IPS-18c (cell line): ENCODE measurements at regions not wholly inside any gene's neighbourhood (a gene's known extent, or its start where the extent isn't known, plus 50 kb on each side); places are given as distances from the start of the nearest gene placed in this dataset.

Source experiments
- H3K4me3 ChIP-seq: 2 replicates; pipeline ENCODE4 v1.7.0; 2013; ENCODE audit warnings: low read depth, mild to moderate bottlenecking, low read length, moderate library complexity; ENCODE audit not compliant: insufficient read depth
- H3K9me3 ChIP-seq: one replicate; pipeline ENCODE4 v1.6.1; 2013; ENCODE audit warnings: mild to moderate bottlenecking, low read length, moderate library complexity; ENCODE audit not compliant: control insufficient read depth, insufficient read depth

GRCh38 chr2:64760128-64760527 lies 106.4 kb upstream of the SERTAD2 start:
- H3K9me3 ChIP-seq = no peaks in the 10 kb centered on the region
- H3K4me3 ChIP-seq = no peak overlapping the region

DNA sequence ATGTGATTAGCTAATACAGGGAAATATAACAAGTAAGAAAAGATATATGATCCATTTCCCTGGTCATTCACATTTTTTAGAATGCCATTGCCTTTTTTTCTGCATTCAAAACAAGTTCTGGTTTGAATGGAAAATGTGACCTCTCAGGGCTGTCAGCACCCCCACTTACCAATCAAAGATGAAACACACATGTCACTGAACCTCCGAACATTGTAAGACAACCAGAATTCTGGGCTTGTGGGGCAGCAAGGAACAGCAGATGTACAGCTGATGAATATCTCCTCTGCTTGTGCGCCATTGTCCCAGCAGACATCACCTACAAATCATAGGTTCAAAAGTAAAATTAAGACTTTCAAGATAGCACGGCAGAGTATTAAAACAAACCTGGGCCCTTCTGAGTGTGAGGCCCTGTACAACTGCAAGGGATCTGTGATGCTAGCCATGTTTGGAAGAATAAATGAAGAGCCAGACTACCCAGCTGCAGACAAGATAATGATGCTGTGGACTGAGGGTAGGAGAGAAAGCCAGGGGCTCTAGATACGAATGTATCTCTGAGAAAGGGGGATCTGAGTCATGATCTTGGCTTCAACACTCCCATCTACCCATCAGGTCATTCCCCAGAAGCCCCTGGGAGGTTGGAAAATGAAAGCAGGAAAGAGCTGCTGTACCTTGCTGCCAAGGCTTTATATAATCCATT lies 108.7 kb upstream of the SERTAD2 start:
- no peak overlapping the region for H3K4me3 ChIP-seq

GRCh38 chr2:64763126-64763525 lies 109.4 kb upstream of the SERTAD2 start:
- no peaks in the 10 kb centered on the region for H3K9me3 ChIP-seq

More for the DNA sequence above, 108.7 kb upstream of the SERTAD2 start:
- H3K9me3 ChIP-seq = no peaks in the 10 kb centered on the region

GRCh38 chr2:64765160-64765805 lies 111.6 kb upstream of the SERTAD2 start:
- no peaks in the 10 kb centered on the region for H3K9me3 ChIP-seq

More at GRCh38 chr2:64763126-64763525, 109.4 kb upstream of the SERTAD2 start:
- H3K4me3 ChIP-seq = no peak overlapping the region

DNA sequence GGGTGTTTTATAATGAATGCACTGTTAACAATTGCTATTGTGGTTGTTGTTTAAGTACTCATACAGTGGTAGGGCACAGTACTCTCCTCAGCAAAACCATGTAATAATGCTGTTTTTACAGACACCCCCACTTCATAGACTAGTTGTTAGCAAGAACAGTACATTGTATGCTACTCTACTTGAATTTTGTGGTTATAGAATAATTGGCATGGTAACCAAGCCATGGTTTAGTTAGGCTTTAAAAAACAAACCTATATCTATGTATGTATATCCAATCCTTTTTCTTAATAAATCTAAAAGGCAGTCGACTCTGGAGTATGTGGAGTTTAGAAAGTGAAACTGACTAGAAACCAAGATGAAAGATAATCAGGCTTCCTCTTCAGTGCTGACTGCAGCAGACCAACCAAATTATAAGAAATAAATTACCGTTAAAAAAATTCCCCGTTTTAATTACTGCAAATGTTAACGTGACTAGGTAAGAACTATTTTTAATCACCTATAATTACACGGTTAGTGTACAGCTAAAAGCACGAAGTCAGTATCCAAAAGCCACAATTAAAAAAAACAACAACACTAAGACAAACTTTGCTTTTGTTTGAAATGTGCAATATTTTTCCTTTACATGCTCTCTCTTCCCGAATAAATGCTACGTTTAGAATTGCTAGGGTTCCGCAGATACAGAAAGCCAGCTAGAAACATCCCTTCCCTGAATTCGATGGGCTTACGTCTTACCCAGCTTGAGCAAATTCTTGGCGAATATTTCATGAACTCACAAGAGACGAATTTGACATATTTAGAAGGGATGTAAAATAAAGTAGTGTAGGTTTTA lies 113.3 kb upstream of the SERTAD2 start:
- peak overlapping the region; percentile 67 for H3K4me3 ChIP-seq
- H3K9me3 ChIP-seq = no peaks in the 10 kb centered on the region

More at GRCh38 chr2:64765160-64765805, 111.6 kb upstream of the SERTAD2 start:
- no peak overlapping the region for H3K4me3 ChIP-seq

- H3K9me3 ChIP-seq = no peaks in the 10 kb centered on the region
- peak overlapping the region; percentile 67 for H3K4me3 ChIP-seq
These were observed 114.2 kb upstream of the SERTAD2 start for GRCh38 chr2:64767670-64768468.

DNA sequence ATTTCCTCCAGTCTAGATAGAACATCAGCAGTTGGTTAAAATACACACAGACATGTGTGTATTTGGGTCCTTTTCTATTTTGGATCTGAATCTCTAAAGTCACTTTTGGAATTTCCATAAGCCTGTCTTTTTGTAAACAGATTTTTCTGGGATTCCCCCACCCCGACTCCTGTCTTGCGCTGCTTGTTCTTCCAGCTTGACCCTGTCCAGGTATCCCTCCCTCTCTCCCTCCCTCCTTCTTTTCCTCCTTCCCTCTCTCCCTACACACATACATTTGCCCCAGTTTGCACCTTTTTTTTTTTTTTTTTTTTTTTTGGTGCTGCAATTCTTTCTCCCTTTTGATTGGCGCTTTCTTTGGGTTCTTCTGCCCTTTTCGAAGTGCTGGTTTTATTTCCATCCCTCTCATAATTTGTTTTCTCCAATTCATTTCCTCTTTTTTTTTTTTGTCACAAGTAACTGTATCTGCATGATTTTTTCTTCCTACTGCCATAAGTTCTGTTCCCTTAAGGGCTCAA lies 114.8 kb upstream of the SERTAD2 start:
- Histone ChIP-seq H3K9me3 (no peaks in the 10 kb centered on the region), H3K4me3 (peak overlapping the region; percentile 67; the same call in 1 of the 2 replicates)

DNA sequence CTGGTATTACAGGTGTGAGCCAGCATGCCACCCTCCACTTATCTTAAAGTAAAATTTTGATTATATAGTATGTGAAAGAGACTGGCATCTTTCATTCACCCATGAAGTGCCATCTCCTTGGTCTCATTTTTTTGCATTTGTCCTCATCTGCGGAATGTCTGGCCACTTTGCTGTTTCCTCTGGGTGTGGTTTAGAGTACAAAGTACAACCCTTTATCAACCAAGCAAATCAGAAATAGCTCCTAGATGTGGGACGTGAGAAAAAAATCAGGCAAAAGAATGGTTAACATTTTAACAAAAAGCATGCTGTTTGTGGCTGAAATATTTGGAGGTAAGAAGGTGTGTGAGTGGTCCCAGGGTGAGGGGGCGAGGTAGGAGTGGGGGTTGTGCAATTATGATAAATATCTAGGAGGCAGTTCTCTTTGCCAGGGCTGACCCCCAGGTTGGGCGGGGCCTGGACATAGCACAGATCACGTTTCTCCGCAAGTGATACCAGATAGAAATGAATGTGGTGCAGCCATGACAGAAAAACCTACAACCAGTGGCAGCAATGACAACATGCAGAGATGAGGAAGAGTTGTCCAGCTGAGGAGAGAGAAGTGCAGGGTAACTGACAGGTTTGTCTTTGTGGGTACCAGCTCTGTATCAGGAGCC lies 115.8 kb upstream of the SERTAD2 start:
- H3K4me3 ChIP-seq = no peak overlapping the region
- H3K9me3 ChIP-seq = no peaks in the 10 kb centered on the region

- Histone ChIP-seq H3K4me3 (no peak overlapping the region), H3K9me3 (no peaks in the 10 kb centered on the region)
These were observed 116.5 kb upstream of the SERTAD2 start for GRCh38 chr2:64770137-64770780.

- no peak overlapping the region for H3K4me3 ChIP-seq
These were observed 117.1 kb upstream of the SERTAD2 start for GRCh38 chr2:64770781-64771334.

GRCh38 chr2:64771737-64772136 lies 118.0 kb upstream of the SERTAD2 start:
- no peaks in the 10 kb centered on the region for H3K9me3 ChIP-seq
- no peak overlapping the region for H3K4me3 ChIP-seq

More at GRCh38 chr2:64770781-64771334, 117.1 kb upstream of the SERTAD2 start:
- no peaks in the 10 kb centered on the region for H3K9me3 ChIP-seq

- Histone ChIP-seq H3K4me3 (no peak overlapping the region), H3K9me3 (no peaks in the 10 kb centered on the region)
These were observed 119.9 kb upstream of the SERTAD2 start for GRCh38 chr2:64773461-64774118.

DNA sequence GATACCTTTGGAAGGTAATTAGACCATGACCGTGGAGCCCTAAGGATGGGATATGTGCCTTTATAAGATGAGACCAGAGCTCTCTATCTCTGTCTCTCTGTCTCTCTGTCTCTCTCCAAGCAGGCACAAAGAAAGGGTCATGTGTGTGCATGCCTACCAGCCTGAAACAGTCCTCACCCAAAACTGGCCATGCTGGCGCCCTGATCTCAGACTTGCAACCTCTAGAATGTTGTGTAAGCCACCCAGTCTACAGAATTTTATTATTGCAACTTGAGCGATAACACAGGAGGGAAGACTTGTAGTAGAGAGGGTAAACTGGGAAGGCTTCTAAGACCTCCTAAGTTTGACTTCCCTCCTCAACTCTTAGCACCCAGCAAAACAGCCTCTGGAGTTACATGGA lies 124.1 kb upstream of the SERTAD2 start:
- no peaks in the 10 kb centered on the region for H3K9me3 ChIP-seq
- H3K4me3 ChIP-seq = no peak overlapping the region

DNA sequence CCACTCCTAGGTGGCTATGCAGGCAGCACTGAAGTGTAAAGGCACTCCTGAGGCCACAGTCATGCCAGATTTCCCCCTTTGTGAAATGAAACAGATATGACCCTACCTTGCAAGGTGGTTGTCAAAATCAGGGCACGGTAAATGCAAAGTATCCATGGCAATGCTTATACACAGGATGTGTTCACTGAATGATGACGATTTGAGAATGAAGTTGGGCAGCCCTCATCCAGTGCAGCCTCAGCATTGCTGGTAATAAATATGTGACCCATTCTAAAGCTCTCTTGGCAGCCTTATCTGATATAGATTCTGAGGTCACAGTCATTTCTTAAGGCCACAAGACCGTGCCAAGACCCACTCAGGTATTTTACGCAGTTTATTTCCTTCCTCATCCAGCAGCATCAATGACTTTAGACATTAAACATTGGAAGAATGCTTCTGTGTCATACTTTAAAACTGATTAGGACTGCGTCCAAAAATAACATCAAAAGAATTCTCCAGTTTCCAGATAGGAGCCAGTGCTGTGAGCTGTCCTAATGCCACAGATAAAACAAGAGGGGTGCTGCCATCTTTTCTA lies 125.5 kb upstream of the SERTAD2 start:
- no peak overlapping the region for H3K4me3 ChIP-seq
- H3K9me3 ChIP-seq = no peaks in the 10 kb centered on the region

- Histone ChIP-seq H3K9me3 (no peaks in the 10 kb centered on the region), H3K4me3 (no peak overlapping the region)
These were observed 126.3 kb upstream of the SERTAD2 start for GRCh38 chr2:64780041-64780440.
